Astrocyte (in vitro differentiated cells and primary cell): ENCODE measurements at regions not wholly inside any gene's neighbourhood (a gene's known extent, or its start where the extent isn't known, plus 50 kb on each side); places are given as distances from the start of the nearest gene placed in this dataset.

ENCODE experiments used
- CTCF ChIP-seq: IDR thresholded peaks from 2 replicates; pipeline ENCODE4 v1.5.1; 2011; ENCODE audit warnings: low read depth, mild to moderate bottlenecking, inconsistent platforms, low read length, moderate library complexity; ENCODE audit not compliant: insufficient read depth
- EZH2 ChIP-seq: IDR thresholded peaks from 2 replicates; pipeline ENCODE4 v1.6.1; 2012; ENCODE audit warnings: mild to moderate bottlenecking, low read length, inconsistent platforms; ENCODE audit not compliant: insufficient read depth

- TF ChIP-seq CTCF (no peak), EZH2 (no peak)
Observed at GRCh38 chr9:102855641-102856040, 139.5 kb upstream of the CYLC2 start.
